PC-9 (cell line): ENCODE measurements at regions not wholly inside any gene's neighbourhood (a gene's known extent, or its start where the extent isn't known, plus 50 kb on each side); places are given as distances from the start of the nearest gene placed in this dataset.

Experiments
- CTCF ChIP-seq: fragments of 200-600 bp; sonication (generic); conservative IDR thresholded peaks from 2 replicates; pipeline ENCODE4 v1.6.1; 2017; ENCODE audit warnings: mixed run types, antibody characterized with exemption, mild to moderate bottlenecking, moderate library complexity
- EZH2 ChIP-seq: fragments of 200-600 bp; sonication (generic); IDR thresholded peaks from 2 replicates; pipeline ENCODE4 v1.8.0; 2017; ENCODE audit warnings: antibody characterized with exemption, low read depth

- TF ChIP-seq CTCF (no peak), EZH2 (no peak)
Measured at GRCh38 chr2:65934992-65935629, 499.8 kb upstream of the MEIS1 start.
